ENCODE measurements at regions not wholly inside any gene's neighbourhood (a gene's known extent, or its start where the extent isn't known, plus 50 kb on each side); places are given as distances from the start of the nearest gene placed in this dataset.

DNA sequence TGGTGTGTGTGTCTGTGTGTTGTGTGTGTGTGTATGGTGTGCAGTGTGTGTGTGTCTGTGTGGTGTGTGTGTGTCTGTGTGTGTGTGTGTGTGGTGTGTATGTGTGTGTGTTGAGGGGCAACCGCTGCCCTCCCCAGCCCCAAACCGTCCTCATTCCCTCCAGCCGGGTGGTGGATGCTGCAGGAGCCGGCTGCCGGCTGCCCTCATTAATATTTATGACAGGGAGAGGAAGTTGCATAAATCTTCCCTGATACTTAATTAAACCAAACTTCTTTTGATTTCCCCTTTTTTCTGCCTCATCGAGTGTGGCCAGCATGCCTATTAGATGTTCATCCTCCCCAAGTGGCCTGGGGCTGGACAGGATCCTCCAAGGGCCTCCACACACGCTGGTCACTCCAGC is 121.4 kb upstream of the MVB12B start:
- Histone ChIP-seq H3K27me3 (ENCODE audit: control insufficient read depth, insufficient read depth, low read length) (peaks cover 1% of the 10 kb centered on the region; the same call in 1 of the 2 replicates), H3K36me3 (ENCODE audit: control insufficient read depth, insufficient read depth, low read length) (no peaks in the 10 kb centered on the region), H3K4me3 (ENCODE audit: low read depth, low read length) (no peak overlapping the region)
- DNase-seq (ENCODE audit: low read depth), result no peak
- ChIA-PET CTCF (no interaction called here), POLR2A (no interaction called here)
- TF ChIP-seq, protein P1, sequence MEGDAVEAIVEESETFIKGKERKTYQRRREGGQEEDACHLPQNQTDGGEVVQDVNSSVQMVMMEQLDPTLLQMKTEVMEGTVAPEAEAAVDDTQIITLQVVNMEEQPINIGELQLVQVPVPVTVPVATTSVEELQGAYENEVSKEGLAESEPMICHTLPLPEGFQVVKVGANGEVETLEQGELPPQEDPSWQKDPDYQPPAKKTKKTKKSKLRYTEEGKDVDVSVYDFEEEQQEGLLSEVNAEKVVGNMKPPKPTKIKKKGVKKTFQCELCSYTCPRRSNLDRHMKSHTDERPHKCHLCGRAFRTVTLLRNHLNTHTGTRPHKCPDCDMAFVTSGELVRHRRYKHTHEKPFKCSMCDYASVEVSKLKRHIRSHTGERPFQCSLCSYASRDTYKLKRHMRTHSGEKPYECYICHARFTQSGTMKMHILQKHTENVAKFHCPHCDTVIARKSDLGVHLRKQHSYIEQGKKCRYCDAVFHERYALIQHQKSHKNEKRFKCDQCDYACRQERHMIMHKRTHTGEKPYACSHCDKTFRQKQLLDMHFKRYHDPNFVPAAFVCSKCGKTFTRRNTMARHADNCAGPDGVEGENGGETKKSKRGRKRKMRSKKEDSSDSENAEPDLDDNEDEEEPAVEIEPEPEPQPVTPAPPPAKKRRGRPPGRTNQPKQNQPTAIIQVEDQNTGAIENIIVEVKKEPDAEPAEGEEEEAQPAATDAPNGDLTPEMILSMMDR (IDR thresholded peaks at IDR 0.05; ENCODE audit: insufficient read depth, low read depth, low read length), result no peak

DNA sequence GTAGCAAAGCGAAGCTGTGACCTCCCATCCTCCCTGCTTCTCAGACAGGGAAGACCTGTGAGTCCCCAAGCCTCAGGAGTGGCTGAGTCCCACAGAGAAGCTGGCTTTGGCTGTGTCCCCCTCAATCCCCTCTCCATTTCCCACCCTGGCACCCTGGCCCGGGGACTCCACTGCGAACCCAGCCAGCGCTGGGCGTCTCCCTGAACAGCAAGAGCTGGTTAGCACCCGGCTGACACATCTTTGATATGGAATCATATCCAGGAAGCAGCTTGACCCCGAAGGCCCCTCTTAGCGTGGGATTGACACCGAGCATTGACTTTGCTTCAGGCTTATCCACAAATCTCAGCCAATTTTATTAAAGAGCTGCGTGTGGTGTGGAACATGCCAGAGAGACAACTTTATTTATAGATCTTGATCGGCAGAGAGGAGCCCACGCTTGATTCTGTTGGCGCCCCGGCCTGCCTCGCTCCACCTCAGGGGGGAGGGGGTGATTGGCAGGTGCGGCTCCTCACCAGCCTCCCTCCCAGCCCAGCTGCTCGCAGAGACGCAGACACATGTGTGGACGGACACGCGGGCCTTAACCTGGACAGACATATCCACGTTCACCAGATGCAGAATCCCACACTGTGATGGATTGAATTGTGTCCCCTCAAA is 120.7 kb upstream of the MVB12B start:
- H3K4me3 ChIP-seq (ENCODE audit: low read depth, low read length), result no peak overlapping the region
- H3K27me3 ChIP-seq (ENCODE audit: control insufficient read depth, insufficient read depth, low read length), result peaks cover 1% of the 10 kb centered on the region; the same call in 1 of the 2 replicates
- no peak for DNase-seq (ENCODE audit: low read depth)
- POLR2A ChIA-PET, result no interaction called here
- no peaks in the 10 kb centered on the region for H3K36me3 ChIP-seq (ENCODE audit: control insufficient read depth, insufficient read depth, low read length)
- TF ChIP-seq, protein P1 (IDR thresholded peaks at IDR 0.05; ENCODE audit: insufficient read depth, low read depth, low read length), result no peak
- CTCF ChIA-PET, result no interaction called here

DNA sequence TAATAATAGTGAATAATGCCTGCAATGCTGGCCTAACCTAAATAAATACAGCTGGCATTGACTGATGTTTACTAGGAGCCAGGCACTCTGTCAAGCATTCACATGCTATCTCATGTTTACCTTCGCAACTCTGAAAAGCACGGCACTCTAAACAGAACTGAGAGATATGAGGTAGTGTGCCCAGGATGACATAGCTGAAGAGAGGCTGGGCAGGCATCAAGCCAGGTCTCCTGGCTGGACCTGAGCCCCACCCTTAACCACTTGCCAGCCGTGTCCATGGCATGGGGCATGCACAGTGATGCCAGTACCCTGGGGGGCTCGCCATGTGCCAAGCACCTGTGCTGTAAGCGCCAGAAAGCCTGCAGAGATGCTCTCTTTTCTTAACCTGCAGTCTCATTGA is 119.4 kb upstream of the MVB12B start:
- POLR2A ChIA-PET, result no interaction called here
- peaks cover 6% of the 10 kb centered on the region for H3K27me3 ChIP-seq (ENCODE audit: control insufficient read depth, insufficient read depth, low read length)
- CTCF ChIA-PET, result no interaction called here
- H3K36me3 ChIP-seq (ENCODE audit: control insufficient read depth, insufficient read depth, low read length), result no peaks in the 10 kb centered on the region
- H3K4me3 ChIP-seq (ENCODE audit: low read depth, low read length), result no peak overlapping the region
- no peak for DNase-seq (ENCODE audit: low read depth)
- TF ChIP-seq, protein P1 (IDR thresholded peaks at IDR 0.05; ENCODE audit: insufficient read depth, low read depth, low read length), result no peak

DNA sequence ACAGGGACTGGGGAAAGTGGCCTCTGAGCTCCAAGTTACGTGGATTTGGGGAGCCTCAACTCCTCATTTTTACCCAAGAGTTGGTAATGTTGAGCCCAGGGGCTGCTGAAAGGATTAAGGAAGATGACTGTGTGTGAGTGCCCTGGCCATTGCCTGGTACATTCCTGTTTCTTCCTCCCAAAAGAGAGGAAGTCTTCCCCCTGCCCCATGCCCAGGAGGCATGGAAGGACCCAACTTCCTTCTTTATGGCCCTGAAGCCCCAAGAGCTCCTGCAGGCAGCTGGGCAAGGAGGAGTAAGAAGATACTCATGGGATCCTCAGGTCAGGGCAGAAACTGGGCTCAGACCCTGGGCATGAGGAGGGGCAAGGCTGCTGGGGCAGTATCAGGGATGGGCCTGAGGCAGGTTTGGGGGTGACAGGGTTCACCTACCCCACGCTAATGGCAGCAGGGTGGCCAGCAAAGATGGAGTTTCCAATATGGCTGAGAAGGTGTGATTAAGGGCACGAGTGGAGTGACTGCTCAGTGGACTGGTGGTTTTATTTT is 118.3 kb upstream of the MVB12B start:
- no peak for DNase-seq (ENCODE audit: low read depth)
- H3K27me3 ChIP-seq (ENCODE audit: control insufficient read depth, insufficient read depth, low read length), result peaks cover 6% of the 10 kb centered on the region
- H3K36me3 ChIP-seq (ENCODE audit: control insufficient read depth, insufficient read depth, low read length), result no peaks in the 10 kb centered on the region
- H3K4me3 ChIP-seq (ENCODE audit: low read depth, low read length), result no peak overlapping the region
- TF ChIP-seq, protein P1 (IDR thresholded peaks at IDR 0.05; ENCODE audit: insufficient read depth, low read depth, low read length), result no peak
- ChIA-PET POLR2A (no interaction called here), CTCF (no interaction called here)

GRCh38 chr9:126211441-126212074 is 115.1 kb upstream of the MVB12B start:
- TF ChIP-seq, protein P1 (IDR thresholded peaks at IDR 0.05; ENCODE audit: insufficient read depth, low read depth, low read length), result no peak
- CTCF ChIA-PET, result no interaction called here
- Histone ChIP-seq H3K4me3 (ENCODE audit: low read depth, low read length) (no peak overlapping the region), H3K27me3 (ENCODE audit: control insufficient read depth, insufficient read depth, low read length) (peaks cover 5% of the 10 kb centered on the region), H3K36me3 (ENCODE audit: control insufficient read depth, insufficient read depth, low read length) (no peaks in the 10 kb centered on the region)
- POLR2A ChIA-PET, result no interaction called here
- DNase-seq (ENCODE audit: low read depth), result no peak
